HuH-7.5 (cell line): ENCODE measurements at regions not wholly inside any gene's neighbourhood (a gene's known extent, or its start where the extent isn't known, plus 50 kb on each side); places are given as distances from the start of the nearest gene placed in this dataset.
A peak's percentile ranks its signal among the peaks of the same experiment; 100 is the strongest.

Experiments used
- DNase-seq: peaks from one replicate; pipeline ENCODE4 v3.0.0; 2011; ENCODE audit warnings: low spot score

DNA sequence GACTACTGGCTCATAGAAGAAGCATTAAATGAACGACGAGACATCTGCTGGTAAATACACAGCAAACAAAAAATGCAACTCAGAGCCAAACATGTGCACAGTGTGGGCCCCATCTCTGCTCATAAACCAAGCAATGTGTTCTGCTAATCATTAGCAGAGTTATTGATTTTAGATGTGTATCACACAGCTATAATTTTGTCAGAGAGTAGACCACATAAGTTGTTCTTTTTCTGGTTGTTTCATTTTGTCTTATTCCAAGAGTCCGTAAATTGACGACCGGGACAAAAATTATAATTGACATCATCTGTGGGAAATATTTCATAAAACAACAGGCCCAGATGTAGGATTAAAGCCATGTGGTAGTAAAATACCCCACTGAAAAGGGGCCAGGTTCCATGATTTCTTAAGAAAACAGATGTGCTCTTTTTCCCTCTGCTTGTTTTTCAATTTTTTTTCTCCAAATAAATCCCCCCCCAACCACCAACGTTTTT, 423.6 kb downstream of the HAO1 start:
- DNase-seq: peak; percentile 25

DNA sequence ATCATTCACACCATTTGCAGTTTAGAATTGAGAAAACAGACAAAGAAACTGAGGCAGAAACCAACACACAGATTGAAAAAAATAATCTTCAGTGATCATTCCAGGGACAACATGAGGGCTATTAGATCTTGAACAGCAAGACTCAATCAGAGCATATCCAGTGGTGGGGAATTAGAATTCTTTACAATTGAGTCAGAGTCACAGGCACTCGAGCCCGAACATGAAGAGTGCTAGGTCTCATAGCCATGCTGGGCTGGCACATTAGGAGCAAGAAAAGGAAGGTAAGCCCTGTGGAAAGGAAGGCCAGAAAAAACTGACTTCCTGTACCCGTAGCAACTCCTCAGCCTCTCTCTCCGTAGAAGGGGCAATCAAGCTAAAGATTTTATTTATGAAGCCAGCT, 419.9 kb downstream of the HAO1 start:
- no peak for DNase-seq

DNA sequence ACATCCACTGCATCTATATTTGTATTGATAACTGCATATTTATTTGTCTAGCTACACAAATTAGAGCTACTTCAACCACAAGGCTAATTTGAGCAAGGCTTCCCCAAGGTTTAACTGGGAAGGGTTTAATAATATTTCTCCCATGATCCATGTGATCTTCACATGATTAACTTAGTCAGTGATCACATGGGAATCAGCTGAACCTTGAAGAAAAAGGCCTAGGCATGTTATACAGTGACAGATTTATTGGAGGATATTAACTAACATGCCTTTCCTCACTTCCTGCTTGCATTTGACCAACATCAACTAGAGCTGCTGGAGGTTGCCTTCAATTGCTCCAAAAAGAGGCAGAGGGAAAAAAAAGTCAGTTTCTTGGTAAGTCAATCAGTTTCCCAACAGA, 417.0 kb downstream of the HAO1 start:
- DNase-seq: no peak

DNA sequence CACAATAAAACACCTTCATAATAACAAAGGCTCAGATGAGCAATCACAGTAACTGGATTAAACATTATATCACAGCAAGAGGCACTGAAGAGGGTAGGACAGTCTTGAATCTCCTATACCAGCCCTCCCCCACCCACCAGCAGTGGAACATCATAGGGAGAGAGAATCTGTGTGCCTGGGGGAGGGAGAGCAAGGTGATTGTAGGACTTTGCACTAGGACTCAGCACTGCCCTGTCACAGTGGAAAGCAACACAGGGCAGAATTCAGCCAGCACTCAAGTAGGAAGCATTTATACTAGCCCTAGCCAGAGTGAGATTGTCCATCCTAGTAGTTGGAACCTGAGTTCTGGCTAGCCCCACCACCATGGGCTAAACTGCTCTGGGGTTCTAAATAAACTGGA, 400.2 kb downstream of the HAO1 start:
- DNase-seq: no peak

DNA sequence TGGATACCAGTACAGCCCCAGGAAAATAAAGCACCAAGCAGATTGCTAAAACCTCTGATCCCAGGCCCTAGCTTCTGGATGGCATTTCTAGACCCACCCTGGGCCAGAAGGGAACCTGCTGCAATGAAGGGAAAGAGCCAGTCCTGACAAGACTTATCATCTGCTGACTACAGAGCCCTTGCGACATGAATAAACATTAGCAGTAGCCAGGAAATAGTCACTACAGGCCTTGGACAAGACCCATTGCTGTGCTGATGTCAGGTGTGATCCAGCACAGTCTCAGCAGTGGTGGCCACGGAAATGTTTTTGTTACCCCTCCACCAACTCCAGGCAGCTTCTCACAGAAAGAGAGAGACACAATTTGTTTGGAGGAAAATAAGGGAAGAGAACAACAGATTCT, 399.3 kb downstream of the HAO1 start:
- no peak for DNase-seq

DNA sequence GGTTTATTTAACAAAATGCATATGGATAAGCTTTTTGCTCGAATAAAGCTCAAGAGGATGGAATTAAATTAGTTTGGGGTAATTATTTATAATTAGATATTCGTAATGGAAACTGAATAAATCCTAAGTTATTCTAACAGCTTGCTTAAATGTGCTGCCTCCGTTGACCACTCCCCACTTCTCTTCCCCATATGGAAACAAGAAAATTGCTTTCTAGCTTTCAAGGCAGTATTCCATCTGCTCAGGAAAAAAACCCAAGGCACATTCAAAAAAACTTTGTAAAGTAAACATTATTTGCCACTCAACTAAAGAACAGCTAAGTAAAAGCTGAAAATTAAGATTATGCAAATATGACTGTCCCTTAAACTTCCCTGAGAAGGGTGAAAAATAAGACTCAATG, 369.2 kb downstream of the HAO1 start:
- no peak for DNase-seq

DNA sequence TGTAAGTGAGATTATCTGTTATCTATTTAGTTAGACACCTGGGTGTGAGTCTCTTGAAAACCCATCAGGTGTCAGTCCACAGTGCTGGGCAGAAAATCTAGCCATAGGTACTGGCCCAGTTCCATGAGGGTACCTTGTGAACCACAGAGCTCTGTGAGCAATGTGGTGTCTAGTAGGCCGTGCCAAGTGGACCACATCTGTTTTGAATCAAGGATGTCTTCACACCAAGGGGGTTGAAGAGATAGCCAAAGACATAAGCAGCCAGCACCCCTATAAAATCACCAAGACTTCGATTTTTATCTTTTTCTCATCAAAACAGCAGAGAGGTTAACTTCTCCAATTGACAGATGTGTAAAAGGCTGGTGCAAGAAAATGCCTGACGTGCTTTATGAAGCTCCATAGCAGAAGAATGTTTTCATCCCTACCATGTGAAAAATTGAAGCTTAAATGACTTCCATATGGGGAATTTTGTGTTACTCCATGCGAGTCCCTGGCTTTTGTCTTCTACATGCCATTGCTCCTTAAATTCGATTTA, 368.7 kb downstream of the HAO1 start:
- no peak for DNase-seq

DNA sequence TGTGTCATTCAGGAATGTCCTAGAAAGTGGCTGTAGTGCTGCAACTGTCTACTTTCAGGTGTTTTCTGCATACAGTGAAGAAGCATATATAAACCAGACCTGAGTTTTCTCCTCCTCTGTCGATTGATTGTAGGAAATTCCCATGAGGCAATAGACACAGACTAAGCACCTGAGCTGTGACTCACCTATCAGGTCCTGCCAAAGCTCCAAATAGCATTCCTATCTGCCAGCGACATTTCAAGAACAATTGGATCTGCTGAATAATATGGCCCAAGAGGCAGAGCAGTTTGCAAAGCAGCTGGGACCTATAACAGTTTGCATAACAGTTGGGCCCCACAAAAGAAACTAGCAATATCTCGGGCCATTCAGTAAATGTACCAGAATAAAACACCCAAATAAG, 360.4 kb downstream of the HAO1 start:
- no peak for DNase-seq

DNA sequence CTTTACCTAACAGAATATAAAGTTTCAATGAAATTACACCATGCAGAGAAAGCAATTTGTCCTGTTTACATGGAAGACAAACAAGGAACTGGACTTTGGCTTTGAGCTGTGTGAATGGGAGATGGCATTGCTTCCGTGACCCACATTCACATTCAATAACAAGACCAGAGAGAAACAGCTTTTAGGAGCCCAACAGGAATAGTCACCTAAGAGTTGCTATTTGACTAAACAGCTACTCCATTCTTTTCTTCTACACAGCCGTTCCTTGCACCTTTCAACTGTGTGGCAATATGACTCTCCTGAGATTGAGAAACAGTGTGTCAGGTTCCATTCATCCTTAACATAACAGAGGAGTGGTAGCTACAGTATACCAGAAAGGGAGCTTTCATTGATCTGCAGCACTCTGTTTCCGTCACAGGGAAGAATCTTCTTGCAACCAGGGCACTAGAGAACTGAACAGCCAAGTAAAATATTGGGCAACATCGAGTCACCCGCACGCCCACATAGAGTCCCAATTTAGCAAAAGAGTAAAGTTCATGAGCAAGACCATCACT, 355.1 kb downstream of the HAO1 start:
- DNase-seq: peak; percentile 21

DNA sequence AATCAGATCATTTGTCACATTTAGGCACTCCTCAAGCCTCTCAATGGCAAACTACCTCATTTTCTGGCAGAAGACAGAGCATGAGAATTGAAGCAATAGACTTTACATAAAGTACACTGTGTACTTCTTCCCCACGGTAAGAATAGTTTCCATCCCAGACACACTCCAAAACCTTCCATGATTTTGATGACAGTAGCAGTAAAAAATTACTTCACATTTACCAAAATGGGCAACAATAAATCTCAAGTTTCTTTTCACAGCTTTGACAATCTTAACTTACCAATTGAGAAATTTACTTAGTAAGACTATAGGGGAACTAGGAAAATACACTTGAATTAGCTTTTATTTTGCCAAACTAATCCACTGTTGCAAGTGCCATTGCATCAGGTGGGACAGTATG, 353.8 kb downstream of the HAO1 start:
- no peak for DNase-seq

DNA sequence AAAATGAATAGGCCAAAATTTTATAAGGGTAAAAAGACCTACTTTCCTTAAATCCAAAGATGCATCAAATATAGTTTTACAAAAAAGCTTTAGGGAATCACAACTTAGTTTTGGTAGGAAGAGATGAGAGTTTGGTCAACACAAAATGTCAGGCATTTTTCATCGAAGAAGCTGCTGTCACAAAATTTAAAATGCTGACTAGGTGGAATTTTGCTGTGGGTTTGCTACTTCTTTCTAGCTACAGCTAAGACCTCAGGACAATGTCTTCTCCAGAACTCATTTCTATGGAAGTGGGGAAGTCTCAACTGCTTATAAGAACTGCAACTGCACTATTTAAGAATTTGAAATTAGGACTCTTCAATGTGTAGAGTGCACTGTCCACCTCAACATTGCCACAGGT, 351.1 kb downstream of the HAO1 start:
- no peak for DNase-seq

DNA sequence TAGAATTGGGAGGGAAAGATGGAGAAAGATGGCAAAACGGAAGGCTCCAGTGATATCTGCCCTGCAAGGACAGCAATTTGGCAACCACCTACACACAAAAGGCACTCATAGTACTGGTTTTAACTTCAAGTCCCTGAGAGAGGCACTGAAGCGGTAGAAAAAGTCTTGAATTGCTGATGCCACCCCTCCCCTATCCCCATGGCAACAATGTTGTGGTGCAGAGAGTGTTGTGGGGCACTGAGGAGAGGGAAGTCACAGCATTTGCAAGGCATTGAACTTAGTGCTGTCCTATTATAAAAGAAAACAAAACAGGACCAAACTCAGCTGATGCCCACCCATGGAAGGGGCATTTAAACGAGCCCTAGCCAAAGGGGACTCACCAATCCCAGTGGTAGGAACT, 343.7 kb downstream of the HAO1 start:
- no peak for DNase-seq

DNA sequence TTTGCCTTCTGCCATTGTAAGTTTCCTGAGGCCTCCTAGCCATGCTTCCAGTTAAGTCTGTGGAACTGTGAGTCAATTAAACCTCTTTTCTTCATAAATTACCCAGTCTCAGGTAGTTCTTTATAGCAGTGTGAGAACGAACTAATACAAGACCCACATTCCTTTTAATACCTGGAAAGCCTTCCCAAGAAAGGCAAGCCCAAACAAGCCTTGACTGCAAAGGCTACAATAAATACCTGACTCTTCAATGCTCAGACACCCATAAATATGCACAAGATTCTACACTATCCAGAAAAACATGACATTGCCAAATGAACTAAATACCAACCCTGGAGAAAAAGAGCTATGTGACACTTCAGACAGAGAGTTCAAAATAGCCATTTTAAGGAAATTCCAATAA, 338.8 kb downstream of the HAO1 start:
- DNase-seq: no peak

DNA sequence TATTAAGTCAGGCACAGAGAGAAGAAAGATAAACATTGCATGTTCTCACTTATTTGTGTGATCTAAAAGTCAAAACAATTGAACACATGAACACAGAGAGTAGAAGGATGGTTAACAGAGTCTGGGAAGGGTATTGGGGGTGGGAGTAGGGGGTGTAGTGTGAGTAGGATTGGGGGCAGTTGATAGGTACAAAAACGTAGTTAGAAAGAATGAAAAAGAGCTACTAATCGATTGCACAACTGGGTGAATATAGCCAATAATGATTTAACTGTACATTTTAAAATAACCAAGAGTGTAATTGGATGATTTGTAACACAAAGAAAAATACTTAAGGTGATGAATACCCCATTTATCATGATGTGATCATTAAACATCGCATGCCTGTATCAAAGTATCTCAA, 333.3 kb downstream of the HAO1 start:
- DNase-seq: no peak

DNA sequence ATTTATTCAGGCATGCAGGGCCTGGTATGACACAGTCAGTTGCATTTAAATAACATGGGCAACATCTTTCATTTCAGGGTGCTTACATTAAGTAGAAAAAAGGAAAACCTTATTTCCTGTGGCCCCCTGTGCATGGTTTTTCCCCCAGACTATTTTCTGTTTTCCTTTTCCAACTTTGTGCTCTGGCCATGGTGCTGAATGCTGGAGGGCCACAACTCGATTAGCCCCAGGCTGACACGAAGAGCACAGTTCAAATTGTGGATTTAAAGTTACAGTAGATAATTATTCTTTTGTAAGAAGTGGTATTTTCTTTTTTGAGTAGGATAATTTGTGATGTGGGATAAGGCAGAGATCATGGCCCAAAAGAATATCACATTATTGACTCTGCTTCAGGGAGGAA, 332.0 kb downstream of the HAO1 start:
- no peak for DNase-seq

DNA sequence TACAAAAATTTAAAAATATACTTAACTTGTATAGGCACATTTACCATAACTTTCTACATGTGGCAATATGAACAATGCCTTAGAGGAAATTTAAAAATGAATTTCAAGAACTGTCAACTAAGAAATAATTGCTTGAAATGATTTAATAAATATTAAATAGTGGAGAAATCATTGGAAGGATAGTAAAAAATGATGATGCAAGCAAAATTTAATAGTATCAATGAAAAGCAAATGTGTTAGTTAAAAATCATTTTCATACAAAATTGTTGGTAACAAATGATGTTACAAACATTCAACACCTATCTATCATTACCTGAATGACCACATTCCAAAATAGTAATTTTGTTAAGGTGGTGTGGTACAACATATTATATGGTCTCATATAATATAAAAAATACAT, 331.0 kb downstream of the HAO1 start:
- no peak for DNase-seq

DNA sequence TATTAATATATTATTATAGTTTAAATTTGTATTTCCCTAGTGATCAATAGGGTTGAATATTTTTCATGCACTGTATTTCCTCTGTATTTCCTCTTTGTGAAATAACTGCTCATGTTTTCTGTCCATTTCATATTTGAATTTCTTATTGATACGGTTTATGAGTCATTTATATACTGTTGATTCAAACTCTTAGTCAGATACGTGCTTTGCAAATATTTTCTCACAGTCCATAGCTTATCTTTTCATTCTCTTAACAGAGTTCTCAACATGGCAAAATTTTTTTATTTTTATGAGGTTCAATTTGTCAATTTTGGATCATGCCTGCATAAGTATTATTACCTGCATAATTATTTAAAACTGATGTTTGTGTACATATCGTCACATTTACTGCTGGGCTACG, 329.6 kb downstream of the HAO1 start:
- no peak for DNase-seq

DNA sequence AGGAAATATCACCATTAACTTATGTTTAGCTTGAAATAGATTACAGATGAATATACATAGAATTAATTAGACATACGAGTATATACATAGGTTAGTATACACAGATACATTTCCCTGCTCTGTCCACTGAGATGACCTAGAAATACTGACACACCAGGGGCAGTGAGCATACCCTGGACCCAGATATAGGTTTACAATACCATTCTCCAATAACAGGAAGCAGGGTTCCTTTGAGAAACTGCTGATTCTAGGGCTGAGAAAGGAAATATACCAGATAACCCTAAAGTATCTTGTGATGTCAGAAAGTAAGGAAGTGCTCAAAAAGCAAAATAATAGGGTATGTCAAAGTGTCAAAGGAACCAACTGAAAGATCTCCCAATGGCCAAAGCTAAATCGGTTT, 322.5 kb downstream of the HAO1 start:
- no peak for DNase-seq

DNA sequence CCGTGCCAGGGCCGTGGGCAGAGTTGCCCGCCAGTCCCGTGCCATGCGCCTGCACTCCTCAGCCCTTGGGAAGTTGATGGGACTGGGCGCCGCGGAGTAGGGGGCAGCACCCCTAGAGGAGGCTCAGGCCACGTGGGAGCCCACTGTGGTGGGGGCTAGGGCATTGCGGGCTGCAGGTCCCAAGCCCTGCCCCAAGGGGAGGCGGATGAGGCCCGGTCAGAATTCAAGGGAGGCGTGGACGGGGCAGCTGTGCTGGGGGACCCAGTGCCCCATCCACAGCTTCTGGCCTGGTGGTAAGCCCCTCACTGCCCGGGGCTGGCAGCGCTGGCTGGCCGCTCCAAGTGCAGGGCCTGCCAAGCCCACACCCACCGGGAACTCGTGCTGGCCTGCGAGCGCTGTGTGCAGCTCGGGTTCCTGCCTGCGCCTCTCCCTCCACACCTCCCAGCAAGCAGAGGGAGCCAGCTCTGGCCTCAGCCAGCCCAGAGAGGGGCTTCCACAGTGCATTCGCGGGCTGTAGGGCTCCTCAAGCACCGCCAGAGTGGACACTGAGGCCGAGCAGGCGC, 317.8 kb downstream of the HAO1 start:
- DNase-seq: no peak

DNA sequence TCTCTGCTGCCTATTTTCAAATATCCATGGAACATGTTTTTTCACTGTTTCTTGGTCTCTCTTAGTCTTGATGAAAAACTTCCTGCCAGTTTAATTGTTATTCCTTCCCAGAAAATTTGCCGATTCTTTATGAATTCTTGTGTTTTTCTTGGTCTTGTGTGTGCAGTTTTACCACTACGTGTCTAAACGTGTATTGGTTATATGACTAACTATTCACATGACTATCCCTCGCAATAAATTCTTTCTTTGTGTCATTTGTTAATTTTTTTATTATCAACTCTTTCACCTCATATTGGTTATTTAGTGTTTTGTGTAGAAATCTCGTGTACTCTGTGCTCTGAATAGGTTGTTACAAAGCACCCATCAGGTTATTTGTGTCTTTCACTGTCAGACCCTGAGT, 315.4 kb downstream of the HAO1 start:
- no peak for DNase-seq

DNA sequence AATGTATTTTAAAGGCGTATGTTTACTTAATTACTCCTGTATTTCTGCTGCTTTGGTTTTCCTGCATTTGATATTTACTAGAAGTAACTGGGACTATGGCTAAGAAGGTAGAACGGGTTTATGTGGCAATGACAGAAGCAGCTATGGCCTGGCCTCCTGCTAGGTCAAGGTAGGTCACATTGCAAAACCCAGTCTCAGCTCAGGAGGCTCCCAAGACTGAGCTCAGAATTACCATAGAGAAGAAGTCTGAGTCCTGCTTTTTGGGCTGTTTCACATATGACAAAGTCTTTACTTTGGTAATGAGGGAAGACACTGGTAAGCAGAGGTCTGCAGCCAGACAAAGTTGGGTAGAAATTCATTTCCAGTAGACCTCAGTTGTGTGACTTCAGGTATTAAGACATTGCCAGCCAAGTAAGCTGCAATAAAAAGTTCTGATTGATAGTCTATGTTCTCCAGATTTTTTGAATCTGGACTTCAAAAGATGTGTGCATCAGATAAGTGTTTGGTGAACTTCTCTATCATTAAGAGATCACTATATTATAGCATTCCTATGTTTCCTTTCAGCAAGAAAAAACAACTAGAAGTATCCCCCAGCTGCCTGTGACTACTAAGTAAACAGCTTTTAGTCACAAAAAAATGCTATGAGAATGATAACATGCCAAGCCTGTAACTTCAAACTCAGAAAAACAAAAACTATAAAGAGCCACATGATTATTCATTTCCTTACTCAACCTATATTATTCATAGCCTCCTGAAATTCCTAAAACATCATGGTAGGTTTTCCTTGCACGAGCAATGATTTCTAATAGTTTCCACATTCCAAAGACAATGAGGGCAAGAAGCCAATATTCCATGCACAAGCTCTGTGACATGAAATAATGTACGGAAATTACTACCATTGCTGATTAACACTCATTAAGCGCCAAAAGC, 312.3 kb downstream of the HAO1 start:
- no peak for DNase-seq

DNA sequence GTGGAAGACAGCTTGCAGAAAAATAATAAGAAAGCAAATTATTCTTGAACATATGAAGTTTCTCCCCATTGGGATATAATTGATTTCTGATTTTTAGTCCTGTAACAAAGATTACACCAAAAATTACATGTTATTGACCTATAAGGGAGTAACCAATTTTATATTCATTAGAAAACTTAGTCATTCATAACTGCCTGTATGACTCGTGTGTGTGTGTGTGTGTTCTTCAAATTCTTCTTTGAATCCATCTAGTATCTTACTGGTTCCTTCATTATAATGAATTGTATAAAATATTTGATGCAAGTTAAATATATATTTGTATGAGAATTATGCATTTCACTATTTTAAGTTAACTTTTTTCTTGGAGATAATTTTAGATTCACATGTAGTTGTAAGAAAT, 310.4 kb downstream of the HAO1 start:
- no peak for DNase-seq

DNA sequence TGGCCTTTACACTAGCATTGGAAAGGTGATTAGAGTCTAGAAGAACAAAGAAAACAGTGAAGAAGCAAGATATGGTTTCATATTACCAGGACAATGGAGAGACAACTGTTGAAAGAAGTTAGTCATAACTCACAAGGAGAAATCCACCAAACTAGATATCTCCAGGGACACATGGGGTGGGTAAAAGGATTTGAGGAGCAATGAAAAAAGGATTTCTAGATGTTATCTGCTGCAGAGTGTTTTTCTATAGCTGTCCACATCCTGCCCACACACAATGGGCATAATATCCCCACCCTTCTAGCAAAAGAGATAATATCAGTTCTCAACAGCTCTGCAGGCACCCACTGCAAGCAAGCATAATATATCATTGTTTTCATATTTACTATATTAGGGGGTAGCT, 303.1 kb downstream of the HAO1 start:
- DNase-seq: no peak
